Pons (tissue), 1 donor: ENCODE measurements at regions not wholly inside any gene's neighbourhood (a gene's known extent, or its start where the extent isn't known, plus 50 kb on each side); places are given as distances from the start of the nearest gene placed in this dataset.

Experiments
- DNase-seq: peaks from one replicate; pipeline ENCODE4 v3.0.0-alpha.2; 2016; ENCODE audit warnings: low spot score

DNA sequence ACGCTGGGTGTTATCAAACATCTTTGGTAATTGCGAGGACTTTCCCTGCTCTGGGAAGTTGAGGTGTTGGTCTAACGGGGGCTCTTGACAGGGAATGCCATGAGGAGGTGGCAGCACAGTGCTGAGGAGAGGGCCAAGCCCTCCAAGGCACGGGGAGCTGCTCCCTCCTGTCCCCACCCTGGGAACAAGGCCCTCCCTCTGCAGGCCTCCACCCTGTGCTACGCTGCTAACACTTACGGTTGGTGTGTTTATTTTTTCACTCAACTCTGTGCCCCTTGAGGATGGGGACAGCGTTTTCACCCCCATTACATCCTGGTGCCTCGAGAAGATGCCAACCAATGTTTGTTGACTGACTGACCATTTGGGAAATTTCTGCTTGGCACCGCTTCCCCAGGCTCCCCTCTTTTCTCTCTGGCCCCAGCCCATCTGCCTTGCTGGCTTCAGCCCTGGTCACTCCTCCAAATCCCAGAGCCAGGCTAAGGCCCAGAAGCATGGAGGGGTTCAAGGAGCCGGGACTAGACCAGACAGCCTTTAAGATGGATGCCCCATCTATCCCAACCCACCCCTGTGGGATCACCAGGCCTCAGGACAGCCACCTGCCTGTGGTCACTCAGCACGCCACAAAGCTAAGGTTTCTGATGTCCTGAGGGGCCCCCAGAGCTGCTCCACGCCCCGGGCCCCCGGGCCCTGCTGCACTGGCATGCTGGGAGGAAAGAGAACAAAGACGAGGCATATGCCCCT lies 125.7 kb downstream of the BARX1 start:
- no peak for DNase-seq

DNA sequence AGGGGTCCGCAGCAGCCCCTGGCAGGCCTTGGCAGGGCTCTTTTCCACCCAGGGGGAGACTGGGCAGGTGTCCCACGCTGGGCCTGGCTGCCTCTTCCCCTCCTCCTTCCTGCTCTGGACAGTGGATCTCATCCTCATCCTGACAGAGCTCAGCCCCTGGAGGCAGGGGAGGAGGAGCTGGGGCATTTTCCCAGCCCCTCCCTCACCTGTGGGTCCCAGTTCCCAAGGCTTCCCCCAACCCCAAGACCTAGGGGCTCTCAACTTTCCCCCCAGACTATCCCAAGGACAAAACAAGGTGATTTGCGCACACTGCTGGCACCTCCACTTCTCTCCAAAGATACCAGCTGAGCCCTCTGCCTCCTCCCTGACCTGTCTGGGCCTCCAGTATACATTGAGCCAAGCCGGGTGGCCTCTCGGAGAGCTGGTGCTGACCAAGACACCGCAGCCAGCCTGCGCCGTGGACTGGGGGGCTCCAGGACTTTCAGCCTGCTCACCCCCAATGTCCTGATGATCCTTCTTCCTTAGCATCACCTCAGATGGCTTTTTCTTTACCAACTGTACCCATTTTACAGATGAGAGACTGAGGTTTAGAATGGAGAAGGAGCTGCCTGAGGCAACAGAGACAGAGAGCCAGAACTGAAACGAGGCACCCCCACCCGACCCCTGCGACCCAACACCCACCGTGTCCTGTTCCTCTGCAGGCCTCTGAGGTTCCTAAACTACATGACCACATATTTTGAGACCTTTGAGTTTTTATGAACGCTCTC lies 126.6 kb downstream of the BARX1 start:
- no peak for DNase-seq

DNA sequence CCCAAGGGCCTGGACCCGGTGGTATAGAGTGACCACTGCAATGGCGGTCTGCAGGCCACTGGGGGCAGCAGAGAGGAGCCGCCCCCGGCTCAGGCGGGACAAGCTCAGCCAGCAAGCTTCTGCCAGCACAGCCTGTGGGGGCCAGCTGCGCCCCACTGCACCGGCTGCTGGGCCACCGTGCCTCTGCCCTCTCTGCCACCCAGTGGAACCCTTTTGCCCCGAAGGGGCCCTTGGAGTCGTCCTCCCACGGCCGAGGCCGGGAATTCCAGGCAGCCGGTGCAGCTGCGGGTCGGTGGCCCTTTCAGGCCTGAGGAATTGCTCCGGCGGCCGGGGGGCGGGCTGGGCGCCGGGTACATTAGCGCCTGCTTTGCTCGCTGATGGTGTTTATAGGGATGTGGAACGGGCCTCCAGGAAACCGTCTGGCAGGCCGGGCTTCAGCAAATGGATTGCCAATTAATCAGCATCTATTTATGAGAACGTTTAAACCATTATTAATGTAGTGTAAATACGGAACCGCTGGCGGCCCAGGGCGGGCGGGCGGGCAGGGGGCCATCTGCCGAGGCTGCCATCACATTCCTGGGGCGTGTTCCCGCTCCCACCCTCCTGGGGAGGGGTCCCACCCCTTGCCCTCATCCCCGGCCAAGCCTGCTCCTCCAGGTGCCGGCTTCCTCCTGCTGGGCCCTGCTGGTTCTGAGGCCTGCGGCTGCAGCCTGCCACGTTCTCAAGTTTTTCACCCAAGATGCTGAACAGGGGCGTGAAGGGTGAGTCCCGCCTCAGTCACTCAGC lies 127.4 kb downstream of the BARX1 start:
- peak; percentile 34 for DNase-seq

DNA sequence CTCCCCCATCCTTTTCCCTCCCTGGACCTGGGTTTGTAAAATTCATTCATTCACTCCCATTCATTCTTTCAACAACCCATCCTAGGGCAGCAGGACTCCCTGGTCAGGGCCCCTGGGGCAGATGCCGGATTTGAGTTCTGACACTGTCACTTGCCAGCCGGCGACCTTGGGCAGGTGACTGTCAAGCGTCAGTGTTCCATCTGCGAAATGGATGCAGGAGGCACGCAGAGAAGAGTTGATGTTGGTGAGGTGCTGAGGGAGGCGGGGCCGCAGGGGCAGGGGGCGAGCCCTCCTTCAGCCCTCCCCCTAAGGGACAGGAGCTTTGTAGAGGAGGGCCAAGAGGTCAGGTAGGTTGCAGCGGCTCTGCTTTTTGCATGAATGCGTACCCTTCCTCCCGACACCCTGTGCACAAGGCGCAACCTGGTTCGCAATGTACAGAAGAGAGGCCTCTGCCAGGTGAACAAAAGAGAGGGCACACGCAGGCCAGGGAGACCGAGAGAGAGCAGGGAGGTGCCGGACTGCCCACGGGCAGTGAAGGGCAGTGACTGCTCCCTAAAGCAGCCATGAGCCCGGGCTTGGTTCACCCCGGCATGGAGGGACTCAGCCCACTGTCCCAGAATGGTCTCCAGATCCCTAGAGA lies 128.1 kb downstream of the BARX1 start:
- DNase-seq, result no peak

DNA sequence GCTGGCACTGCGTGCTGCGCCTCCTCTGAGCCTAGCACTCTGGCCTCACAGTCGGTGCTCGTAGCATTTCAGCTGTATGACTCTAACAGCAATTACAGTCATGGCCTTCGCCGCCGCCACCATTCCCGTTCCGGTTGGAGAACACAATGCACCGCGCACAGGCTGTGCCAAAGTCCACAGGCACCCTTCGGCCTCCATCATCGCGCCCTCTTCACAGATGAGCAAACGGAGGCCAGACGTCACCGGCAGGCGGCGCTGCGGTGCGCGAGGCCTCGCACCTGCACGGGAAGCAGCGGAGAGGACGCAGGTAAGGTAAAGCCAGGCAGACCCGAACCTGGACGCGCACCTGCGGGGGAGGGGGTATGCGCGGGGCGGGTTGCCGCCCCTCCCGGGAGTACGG lies 128.9 kb downstream of the BARX1 start:
- DNase-seq, result no peak

DNA sequence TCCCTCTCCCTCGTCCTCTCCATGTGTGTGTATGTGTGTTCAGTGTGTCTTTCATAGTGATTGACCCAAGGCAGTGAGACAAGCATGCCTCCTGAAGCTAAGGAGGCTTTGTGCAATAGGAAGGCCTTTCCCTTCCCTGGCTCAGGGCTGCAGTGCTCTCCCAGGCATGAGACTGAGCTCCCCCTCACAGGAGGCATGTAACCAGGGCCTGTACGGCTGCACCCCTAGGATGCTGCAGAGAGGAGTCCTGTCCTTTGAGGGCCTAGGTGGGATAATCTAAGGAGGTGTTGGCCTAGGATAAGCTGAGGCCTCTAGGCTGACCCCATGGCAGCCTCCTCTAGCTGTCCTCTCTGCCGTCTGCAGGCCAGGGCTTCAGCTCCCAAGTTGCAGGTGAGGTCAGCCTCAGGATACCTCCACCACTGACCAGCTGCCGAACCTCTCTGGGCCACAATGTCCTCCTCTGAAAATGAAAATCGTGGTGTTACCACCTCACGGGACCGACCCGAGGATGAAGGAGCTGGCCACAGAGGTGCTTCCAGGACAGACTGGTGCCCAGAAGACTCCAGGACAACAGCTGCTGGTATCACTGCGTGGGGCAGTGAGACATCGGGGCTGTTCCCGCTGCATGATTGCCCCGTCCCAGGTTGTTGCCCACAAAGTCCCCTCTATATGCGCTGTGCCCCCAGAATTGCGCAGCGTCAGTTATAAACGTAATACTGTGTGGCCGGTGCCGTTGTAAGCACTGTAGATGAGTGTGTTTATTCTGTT lies 129.6 kb downstream of the BARX1 start:
- no peak for DNase-seq

DNA sequence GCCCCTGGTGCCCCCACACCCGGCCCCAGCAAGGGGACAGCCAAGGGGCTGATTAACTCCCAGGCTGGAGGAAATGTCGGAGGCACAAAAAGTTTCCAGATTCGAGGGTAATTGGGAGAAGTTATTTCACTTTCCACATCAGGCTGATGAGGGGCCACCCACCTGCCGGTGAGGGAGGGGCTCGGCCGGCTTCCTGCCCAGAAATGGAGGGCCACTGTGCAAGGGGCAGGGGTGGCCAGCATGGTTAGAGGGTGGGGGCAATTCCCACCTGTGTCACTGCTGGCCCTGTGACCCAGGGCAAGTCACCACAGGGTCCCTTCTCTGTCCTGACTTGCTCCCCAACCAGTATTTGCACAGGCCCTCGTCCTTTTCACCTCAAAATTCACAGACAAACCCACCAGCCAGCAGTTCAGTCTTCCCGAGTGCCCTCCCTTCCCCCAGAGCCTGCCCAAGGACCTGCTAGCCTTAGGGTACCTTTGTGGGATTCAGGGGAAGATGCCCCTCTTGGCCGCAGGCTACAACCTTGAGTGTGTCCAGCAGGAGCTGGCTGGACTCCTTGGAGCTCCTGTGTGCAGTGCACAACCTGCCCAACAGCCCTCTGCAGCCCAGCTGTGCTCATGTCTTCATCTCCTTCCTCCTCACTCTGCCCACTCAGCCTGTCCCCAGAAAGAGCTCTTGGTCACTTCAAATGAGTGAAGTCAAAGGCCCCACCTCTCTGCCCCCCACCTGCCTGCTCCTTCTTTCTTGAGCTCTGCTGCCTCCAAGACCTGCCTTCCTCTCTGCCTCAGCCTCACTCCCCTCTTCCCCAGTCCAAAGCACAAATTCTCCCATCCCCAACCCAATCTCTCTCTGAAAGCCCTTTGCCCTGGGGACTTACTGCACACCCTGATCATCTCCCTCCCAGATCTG lies 130.5 kb downstream of the BARX1 start:
- no peak for DNase-seq

DNA sequence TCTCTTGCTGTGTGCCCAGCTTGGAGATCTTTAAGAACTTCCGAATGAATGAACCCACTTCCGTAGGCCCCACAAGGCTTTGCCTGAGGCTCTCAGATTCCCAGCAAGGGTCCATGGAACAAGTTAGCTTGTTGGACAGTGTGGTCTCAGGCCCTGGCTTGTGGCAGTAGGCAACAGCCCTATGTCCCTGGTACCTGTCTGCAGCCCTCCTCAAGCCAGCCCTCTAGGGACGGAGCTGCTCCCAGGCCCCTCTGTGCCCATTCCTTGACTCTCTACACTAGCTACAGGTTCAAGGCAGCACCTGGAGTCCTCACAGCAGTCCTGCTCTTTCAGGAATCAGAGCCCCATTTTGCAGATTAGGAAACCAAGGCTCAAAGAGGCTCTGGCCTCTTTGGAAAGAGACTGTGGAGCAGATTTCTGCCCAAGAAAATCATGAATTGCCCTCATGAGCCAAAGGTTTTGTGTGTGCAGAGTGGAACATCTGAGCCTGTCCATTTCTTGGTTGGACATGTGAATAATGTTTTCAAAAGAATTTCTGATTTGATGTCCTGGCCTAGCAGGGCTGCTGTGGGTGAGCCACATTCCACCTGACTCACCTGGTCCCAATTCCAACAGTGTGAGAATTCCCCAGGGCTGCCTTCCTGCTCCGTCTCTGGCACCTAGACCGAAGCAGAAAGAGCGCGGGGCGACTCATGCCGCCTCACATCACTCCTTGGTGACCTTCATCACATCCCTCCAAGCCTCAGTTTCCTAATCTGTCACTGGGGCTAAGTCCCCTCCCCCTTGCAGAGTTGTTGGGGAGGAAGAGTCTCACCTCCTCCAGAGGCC lies 131.7 kb downstream of the BARX1 start:
- DNase-seq, result no peak

DNA sequence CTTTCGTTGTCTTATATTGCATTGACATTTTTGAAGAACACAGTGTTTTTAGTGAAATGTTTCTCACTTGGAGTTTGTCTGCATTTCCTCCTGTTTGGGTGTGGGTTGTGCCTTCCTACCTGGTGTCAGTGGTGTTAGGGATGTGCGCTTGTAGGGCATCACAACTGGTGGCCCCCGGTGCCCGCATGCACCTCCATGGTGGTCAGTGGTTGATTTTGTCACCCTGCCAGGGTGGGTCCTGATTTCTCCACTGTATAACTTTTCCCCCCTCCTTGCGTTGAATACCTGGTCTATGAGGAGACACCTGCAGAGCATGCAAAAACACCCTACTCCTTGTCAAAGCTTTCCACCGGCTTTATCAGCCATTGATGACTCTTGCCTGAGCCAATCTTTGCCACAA lies 132.9 kb downstream of the BARX1 start:
- no peak for DNase-seq

DNA sequence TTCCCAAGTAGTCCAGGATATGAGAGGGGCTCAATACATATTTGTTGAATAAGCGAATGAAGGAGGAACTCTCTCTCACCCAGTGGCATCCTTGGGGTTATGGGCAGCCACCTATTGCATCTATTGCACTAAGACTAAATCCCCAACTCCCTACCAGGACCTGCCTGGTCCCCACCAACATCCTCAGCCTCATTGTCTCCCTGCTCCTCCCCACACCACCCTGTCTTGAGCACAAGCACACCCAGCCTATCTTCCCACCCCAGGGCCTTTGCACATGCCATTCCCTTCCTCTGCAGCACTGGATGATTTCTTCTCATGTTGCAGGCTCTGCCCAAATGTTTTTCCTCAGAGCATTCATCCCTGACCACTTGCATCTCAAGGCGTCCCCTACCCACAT lies 133.8 kb downstream of the BARX1 start:
- no peak for DNase-seq

DNA sequence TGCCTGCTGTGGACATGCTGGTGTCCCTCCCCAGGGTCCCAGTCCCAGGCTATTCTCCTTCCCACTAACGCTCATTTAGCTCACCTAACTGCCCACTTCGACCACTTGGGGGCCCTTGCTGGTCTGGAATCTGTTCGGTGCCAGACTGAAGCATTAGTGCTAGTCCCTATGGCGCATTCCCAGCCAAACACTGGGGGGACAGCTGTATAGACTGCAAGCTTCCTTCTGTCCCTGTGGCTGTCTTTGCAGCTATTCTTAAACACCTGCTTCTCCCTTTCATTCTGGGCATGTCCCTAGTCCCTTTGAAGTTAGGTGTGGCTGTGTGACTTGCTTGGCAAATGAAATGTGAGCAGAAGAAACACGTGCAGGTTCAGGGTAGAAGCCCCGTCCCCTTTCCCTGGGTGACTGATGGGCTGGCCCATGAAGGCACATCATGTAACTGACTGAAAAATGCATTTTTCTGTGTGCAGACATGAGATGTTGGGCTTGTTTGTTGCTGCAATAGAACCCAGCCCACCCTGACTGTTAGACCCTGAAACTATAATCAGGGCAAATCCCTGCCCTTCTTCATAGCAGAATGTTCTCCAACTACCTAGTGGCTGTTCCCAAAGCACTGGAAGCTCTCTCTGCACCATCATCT lies 134.4 kb downstream of the BARX1 start:
- no peak for DNase-seq

DNA sequence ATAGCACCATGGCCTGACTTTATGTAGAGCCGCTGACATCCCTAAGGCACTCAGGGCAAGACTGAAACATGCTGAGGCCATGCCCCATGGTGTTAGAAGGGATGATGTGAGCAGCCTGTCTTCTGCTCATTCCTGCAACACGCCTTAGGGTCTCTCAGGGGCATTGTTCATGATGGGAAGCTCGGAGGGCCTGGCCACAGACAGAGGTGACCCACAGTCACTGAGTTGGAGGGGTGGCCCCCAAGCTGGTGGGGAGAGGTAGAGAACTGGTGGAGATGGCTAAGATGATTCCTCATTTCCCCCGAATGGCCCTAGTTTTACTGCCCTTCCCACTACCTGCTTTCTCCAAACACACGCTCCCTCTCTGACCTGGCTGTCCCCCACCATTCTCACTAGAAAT lies 135.2 kb downstream of the BARX1 start:
- DNase-seq, result no peak

DNA sequence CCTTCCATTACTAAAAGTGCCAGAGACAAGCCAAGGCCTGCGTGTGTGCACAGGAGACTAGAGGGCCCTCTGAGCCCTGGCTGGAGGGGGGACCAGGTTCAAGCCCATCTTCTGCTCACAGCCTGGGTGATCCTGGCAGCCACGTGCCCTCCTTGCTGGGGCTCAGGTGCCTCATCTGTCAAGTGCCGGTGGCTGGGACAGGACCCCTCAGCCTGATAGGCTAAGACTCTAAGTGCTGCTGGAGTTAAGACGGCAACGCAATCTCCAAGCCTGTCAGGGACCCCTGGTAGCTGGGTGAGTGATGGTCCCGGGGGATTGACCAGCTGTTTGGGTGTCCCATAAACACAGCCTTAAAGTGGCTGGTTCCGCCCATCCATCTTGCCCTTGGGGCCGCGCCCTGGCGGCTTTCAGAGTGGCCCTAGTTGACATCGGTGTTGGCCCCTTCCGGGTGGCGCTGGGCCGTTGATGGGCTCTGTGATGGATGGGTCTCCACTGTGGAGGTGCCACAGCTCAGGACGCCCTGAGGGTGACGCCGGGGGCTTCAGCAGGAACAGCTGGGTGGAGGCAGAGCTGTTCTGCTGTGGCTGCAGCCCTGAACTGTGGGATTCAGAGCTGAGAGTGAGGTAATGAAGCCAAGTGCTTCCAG lies 136.2 kb downstream of the BARX1 start:
- no peak for DNase-seq

DNA sequence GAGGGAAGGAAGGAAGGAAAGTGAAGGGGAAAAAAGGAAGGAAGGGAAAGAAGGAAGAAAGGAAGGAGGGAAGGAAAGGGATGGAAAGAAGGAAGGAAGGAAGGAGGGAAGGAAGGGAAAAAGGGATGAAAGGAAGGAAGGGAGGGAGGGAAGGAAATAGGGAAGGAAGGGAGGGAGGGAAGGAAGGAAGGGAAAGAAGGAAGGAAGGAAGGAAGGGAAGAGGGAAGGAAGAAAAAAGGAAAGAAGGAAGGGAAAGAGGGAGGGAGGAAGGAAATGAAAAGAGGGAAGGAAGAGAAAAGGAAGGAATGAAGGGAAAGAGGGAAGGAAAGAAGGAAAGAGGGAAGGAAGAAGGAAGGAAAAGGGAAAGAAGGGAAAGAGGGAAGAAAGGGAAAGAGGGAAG lies 136.9 kb downstream of the BARX1 start:
- DNase-seq, result no peak

DNA sequence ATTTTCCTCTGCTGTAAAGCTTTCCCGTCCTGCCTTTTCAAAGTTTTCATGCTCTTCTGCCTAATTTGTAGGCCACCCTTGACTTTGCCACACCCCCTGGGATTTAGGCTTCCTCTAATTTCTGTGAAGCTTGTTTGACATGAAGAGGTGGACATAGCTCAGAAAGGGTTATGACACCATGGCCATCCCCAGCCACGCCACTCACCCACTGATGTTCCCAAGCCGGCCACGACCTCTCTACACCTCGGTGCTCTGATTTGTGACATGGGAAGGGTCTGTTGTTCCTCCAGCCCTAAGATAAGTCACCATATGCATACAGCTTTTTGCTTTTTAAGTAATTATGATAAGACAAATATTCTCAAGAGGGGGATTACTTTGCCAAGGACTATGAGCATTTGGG lies 139.5 kb downstream of the BARX1 start:
- DNase-seq, result no peak

DNA sequence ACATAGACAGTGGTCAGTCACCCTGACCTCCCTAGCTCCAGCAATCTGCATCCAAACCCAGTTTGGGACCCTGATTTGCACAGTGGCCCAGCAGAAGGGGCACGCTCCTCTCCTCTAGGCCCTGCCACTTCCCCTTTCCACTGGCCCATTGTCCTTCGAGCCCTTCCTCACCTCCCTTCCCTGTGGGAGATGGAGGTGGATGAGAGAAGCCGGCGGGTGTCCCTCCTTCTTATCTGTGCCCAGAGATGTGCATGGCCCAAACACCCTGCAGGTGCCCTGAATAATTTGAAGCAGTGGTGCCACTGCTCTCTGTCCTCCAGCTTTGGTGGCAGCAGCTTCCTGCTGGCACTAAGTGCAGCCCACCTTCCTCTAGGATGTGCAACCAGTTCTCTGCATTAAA lies 140.0 kb downstream of the BARX1 start:
- DNase-seq, result no peak

DNA sequence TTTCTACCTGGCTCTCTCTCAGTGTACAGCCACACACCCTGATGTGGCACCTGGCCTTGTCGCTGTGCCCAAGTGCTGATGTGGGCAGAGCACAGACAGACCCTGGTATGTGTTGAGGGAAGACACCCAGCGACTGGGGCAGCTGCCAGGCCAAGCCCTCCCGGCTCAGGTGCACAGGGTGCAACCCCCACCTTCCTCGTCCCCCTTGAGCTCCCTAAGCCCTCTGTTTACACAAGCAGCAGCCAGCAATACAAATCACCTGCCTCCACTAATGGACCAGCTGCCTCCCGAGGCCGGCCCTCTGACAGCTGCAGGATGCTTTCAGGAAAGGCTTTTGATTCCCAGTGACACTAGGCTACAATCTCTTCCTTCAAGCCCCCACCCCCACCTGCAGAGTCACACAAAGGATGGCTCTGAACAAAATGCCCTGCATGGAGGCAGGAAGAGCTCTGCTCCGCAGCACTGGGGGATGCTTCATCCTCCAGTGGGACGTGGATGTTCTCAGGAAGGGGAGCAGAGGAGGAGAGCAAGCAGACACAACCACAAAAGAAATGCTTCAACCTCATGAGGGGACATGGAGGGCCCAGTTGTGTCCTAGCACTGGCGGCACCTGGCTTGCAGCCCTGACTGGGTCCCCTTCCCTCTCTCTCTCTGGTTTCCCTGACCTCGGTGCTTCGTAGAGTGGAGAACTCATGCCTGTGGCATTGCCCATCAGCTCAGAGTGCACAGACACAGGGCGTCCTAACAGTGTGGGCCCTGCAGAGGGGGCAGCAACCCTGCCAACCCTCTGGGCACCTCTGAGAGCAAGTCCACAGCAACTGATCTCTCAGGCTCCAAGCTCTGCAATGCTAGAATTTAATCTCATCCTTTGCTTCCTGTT lies 140.8 kb downstream of the BARX1 start:
- DNase-seq, result no peak
